Astrocyte (in vitro differentiated cells and primary cell): ENCODE measurements at regions not wholly inside any gene's neighbourhood (a gene's known extent, or its start where the extent isn't known, plus 50 kb on each side); places are given as distances from the start of the nearest gene placed in this dataset.

Source experiments
- DNase-seq: peaks from one replicate; pipeline ENCODE4 v3.0.0-alpha.2; 2010; ENCODE audit warnings: low read depth
- FAIRE-seq: peaks from 2 replicates; lab custom pipeline; 2011; peaks lifted over from hg19 to GRCh38; lab: Jason Lieb, UNC
- H2AFZ ChIP-seq: 2 replicates; pipeline ENCODE4 v1.6.0; 2012; ENCODE audit warnings: low read depth, low read length, inconsistent platforms
- H3K27ac ChIP-seq: 2 replicates; pipeline ENCODE4 v1.5.1; 2011; ENCODE audit warnings: low read depth, low read length, inconsistent platforms
- H3K27me3 ChIP-seq: 2 replicates; pipeline ENCODE4 v1.6.0; 2011; ENCODE audit warnings: low read length, inconsistent platforms; ENCODE audit not compliant: insufficient read depth
- H3K36me3 ChIP-seq: 2 replicates; pipeline ENCODE4 v1.5.1; 2011; ENCODE audit warnings: low read length, inconsistent platforms; ENCODE audit not compliant: insufficient read depth
- H3K4me1 ChIP-seq: 2 replicates; pipeline ENCODE4 v1.5.1; 2011; ENCODE audit warnings: low read length, inconsistent platforms; ENCODE audit not compliant: insufficient read depth
- H3K4me2 ChIP-seq: 2 replicates; pipeline ENCODE4 v1.6.0; 2012; ENCODE audit warnings: low read length, inconsistent platforms
- H3K4me3 ChIP-seq: 2 replicates; pipeline ENCODE4 v1.5.1; 2011; ENCODE audit warnings: low read depth, mild to moderate bottlenecking, low read length, inconsistent platforms; ENCODE audit not compliant: insufficient read depth
- H3K79me2 ChIP-seq: 2 replicates; pipeline ENCODE4 v1.6.0; 2012; ENCODE audit warnings: mild to moderate bottlenecking, low read length, inconsistent platforms; ENCODE audit not compliant: insufficient read depth
- H3K9ac ChIP-seq: 2 replicates; pipeline ENCODE4 v1.6.0; 2012; ENCODE audit warnings: mild to moderate bottlenecking, low read length, inconsistent platforms
- H3K9me3 ChIP-seq: 2 replicates; pipeline ENCODE4 v1.5.1; 2012; ENCODE audit warnings: low read depth, mild to moderate bottlenecking, low read length, inconsistent platforms; ENCODE audit not compliant: insufficient read depth
- H4K20me1 ChIP-seq: 2 replicates; pipeline ENCODE4 v1.6.0; 2012; ENCODE audit warnings: low read length, inconsistent platforms; ENCODE audit not compliant: insufficient read depth
- H3K27ac Mint-ChIP-seq: one replicate; pipeline ENCODE4 v1.8.0; 2021; ENCODE audit warnings: mild to moderate bottlenecking, mixed read lengths; ENCODE audit not compliant: unreplicated experiment
- H3K27me3 Mint-ChIP-seq: one replicate; pipeline ENCODE4 v1.8.0; 2021; ENCODE audit warnings: low read depth, mixed read lengths; ENCODE audit not compliant: unreplicated experiment
- H3K36me3 Mint-ChIP-seq: one replicate; pipeline ENCODE4 v1.8.0; 2021; ENCODE audit warnings: low read depth, mixed read lengths; ENCODE audit not compliant: unreplicated experiment
- H3K4me1 Mint-ChIP-seq: one replicate; pipeline ENCODE4 v1.8.0; 2021; ENCODE audit warnings: low read depth, mixed read lengths; ENCODE audit not compliant: unreplicated experiment
- H3K4me3 Mint-ChIP-seq: one replicate; pipeline ENCODE4 v1.8.0; 2021; ENCODE audit warnings: mild to moderate bottlenecking, moderate library complexity, mixed read lengths; ENCODE audit not compliant: unreplicated experiment
- H3K9me3 Mint-ChIP-seq: one replicate; pipeline ENCODE4 v1.8.0; 2021; ENCODE audit warnings: mild to moderate bottlenecking, mixed read lengths; ENCODE audit not compliant: unreplicated experiment
- CTCF ChIP-seq: IDR thresholded peaks from 2 replicates; pipeline ENCODE4 v1.5.1; 2011; ENCODE audit warnings: low read depth, mild to moderate bottlenecking, inconsistent platforms, low read length, moderate library complexity; ENCODE audit not compliant: insufficient read depth
- EZH2 ChIP-seq: IDR thresholded peaks from 2 replicates; pipeline ENCODE4 v1.6.1; 2012; ENCODE audit warnings: mild to moderate bottlenecking, low read length, inconsistent platforms; ENCODE audit not compliant: insufficient read depth

DNA sequence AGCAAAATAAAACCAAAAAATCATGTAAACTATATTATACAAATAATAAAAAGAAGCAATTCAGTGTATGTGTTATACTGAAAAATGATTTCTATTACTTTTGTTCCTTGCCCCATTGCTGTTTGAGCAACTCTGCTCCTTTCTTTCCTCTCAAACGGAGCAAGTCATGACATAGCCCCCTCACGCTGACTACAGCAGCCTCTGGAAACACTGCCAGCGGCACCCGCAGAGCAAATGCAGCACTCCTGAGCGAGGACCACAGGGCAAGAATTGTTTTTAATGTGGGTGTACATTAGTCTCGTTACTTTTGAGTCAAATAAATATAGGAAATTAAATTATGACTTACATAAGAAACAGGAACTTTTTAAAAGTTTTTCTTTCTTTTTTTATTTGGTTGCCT, 350.1 kb upstream of the HSF2 start:
- no peak overlapping the region for H3K4me3 Mint-ChIP-seq
- no peaks in the 10 kb centered on the region for H3K4me1 ChIP-seq
- TF ChIP-seq CTCF (no peak), EZH2 (no peak)
- no peaks in the 10 kb centered on the region for H3K4me1 Mint-ChIP-seq
- no peaks in the 10 kb centered on the region for H3K9me3 ChIP-seq
- H2AFZ ChIP-seq = peak overlapping the region; percentile 46
- H3K4me3 ChIP-seq = no peak overlapping the region
- no peaks in the 10 kb centered on the region for H4K20me1 ChIP-seq
- H3K27ac ChIP-seq = no peak overlapping the region
- no peaks in the 10 kb centered on the region for H3K27me3 ChIP-seq
- FAIRE-seq = no peak
- H3K27me3 Mint-ChIP-seq = no peaks in the 10 kb centered on the region
- H3K79me2 ChIP-seq = no peaks in the 10 kb centered on the region
- peak; percentile 36 for DNase-seq
- no peak overlapping the region for H3K27ac Mint-ChIP-seq
- no peaks in the 10 kb centered on the region for H3K36me3 Mint-ChIP-seq
- no peaks in the 10 kb centered on the region for H3K9me3 Mint-ChIP-seq
- H3K36me3 ChIP-seq = no peaks in the 10 kb centered on the region
- peak overlapping the region; percentile 51 for H3K4me2 ChIP-seq
- H3K9ac ChIP-seq = no peak overlapping the region

DNA sequence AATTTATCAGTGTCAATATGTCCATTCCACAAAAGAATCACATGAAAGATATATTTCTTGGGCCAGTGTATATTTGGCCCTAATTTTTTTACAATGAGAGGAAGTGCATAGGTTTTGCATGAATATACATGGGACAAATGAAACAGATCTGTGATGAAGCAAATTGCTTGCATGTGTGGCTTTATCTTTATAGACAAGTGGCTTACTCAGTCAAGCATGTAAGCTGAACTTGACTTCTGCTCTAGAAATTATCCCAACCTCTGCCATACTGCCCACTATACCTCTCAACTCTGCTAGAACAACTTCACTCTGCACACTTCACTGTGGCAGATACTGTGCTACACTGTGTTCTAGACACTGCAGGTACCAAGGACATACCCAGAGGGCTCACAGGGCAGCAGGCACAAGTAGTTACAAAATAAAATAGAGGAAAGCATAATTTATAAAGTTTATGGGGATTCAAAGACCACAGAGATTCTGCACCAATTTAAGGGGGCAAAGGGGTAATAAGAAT, 349.2 kb upstream of the HSF2 start:
- DNase-seq = no peak
- H3K79me2 ChIP-seq = no peaks in the 10 kb centered on the region
- no peak overlapping the region for H3K4me3 ChIP-seq
- no peaks in the 10 kb centered on the region for H3K36me3 ChIP-seq
- Mint-ChIP-seq H3K27me3 (peaks cover 4% of the 10 kb centered on the region), H3K4me3 (no peak overlapping the region), H3K9me3 (no peaks in the 10 kb centered on the region), H3K36me3 (no peaks in the 10 kb centered on the region), H3K4me1 (no peaks in the 10 kb centered on the region), H3K27ac (no peak overlapping the region)
- H4K20me1 ChIP-seq = no peaks in the 10 kb centered on the region
- TF ChIP-seq EZH2 (no peak), CTCF (no peak)
- no peak overlapping the region for H2AFZ ChIP-seq
- no peak for FAIRE-seq
- H3K9ac ChIP-seq = no peak overlapping the region
- no peaks in the 10 kb centered on the region for H3K27me3 ChIP-seq
- H3K27ac ChIP-seq = no peak overlapping the region
- H3K4me2 ChIP-seq = no peak overlapping the region
- no peaks in the 10 kb centered on the region for H3K9me3 ChIP-seq
- no peaks in the 10 kb centered on the region for H3K4me1 ChIP-seq

GRCh38 chr6:122052346-122052900, 347.0 kb upstream of the HSF2 start:
- H3K4me1 ChIP-seq = no peaks in the 10 kb centered on the region
- no peaks in the 10 kb centered on the region for H4K20me1 ChIP-seq
- no peak overlapping the region for H3K27ac ChIP-seq
- no peak overlapping the region for H3K9ac ChIP-seq
- H3K27me3 Mint-ChIP-seq = peaks cover 11% of the 10 kb centered on the region
- FAIRE-seq (no peak), DNase-seq (no peak)
- H3K27me3 ChIP-seq = no peaks in the 10 kb centered on the region
- no peaks in the 10 kb centered on the region for H3K36me3 Mint-ChIP-seq
- no peaks in the 10 kb centered on the region for H3K4me1 Mint-ChIP-seq
- H3K4me3 Mint-ChIP-seq = no peak overlapping the region
- H3K4me3 ChIP-seq = no peak overlapping the region
- H3K79me2 ChIP-seq = no peaks in the 10 kb centered on the region
- no peak overlapping the region for H3K4me2 ChIP-seq
- H2AFZ ChIP-seq = no peak overlapping the region
- TF ChIP-seq CTCF = no peak
- no peak for TF ChIP-seq EZH2
- H3K9me3 ChIP-seq = no peaks in the 10 kb centered on the region
- H3K9me3 Mint-ChIP-seq = no peaks in the 10 kb centered on the region
- H3K27ac Mint-ChIP-seq = no peak overlapping the region
- no peaks in the 10 kb centered on the region for H3K36me3 ChIP-seq
